Gastrocnemius medialis (tissue), 4 donors: ENCODE measurements at regions not wholly inside any gene's neighbourhood (a gene's known extent, or its start where the extent isn't known, plus 50 kb on each side); places are given as distances from the start of the nearest gene placed in this dataset.

ENCODE experiments used
- POLR2A ChIP-seq, 2 donors: fragments of 450-650 bp; IDR thresholded peaks; one replicate each; pipeline ENCODE4 v1.6.1; 2017; ENCODE audit warnings: antibody characterized with exemption in 2 of 2, mild to moderate bottlenecking in 2 of 2, moderate library complexity in 2 of 2
- TF ChIP-seq, protein P1 (sequence below), 5 experiments: fragments of 450-650 bp in 3 of 5; fragments of 200-600 bp in 2 of 5; sonication (generic) in 2 of 5; IDR thresholded peaks in 4 of 5; conservative IDR thresholded peaks in 1 of 5; 1 replicate in 4 of 5; 2 replicates in 1 of 5; pipeline ENCODE4 v1.5.1; 2016 to 2019; ENCODE audit warnings: antibody characterized with exemption in 5 of 5, mild to moderate bottlenecking in 3 of 5, moderate library complexity in 3 of 5

GRCh38 chr9:86599561-86599960 lies 245.4 kb upstream of the TUT7 start:
- no peak for TF ChIP-seq POLR2A (IDR thresholded peaks at IDR 0.05)
- TF ChIP-seq, protein P1, sequence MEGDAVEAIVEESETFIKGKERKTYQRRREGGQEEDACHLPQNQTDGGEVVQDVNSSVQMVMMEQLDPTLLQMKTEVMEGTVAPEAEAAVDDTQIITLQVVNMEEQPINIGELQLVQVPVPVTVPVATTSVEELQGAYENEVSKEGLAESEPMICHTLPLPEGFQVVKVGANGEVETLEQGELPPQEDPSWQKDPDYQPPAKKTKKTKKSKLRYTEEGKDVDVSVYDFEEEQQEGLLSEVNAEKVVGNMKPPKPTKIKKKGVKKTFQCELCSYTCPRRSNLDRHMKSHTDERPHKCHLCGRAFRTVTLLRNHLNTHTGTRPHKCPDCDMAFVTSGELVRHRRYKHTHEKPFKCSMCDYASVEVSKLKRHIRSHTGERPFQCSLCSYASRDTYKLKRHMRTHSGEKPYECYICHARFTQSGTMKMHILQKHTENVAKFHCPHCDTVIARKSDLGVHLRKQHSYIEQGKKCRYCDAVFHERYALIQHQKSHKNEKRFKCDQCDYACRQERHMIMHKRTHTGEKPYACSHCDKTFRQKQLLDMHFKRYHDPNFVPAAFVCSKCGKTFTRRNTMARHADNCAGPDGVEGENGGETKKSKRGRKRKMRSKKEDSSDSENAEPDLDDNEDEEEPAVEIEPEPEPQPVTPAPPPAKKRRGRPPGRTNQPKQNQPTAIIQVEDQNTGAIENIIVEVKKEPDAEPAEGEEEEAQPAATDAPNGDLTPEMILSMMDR (IDR thresholded peaks at IDR 0.05 in 4 of 5, conservative IDR thresholded peaks at IDR 0.05 in 1 of 5), result no peak
